ENCODE measurements at regions not wholly inside any gene's neighbourhood (a gene's known extent, or its start where the extent isn't known, plus 50 kb on each side); places are given as distances from the start of the nearest gene placed in this dataset.

DNA sequence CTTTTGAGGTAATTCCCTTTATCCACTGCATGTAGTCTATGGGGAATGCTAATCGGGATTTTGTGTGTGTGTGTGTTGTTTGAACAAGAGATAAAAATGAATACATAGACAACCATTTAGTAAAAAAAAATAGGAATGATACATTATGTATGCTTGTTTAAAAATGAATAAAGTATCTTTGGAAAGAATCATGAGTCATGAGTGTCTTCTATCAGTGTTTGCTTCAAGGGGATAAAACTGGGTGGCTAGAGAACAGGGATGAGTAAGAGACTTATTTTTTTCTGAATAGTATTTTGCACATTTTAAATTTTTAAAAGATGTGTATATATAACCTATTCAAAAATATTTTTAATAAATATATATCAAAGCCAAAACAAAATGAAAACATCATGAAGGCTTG, 839.4 kb upstream of the ADGRL4 start:
- 63 to 67% methylated on average over 1 of the region's 1 CpG for WGBS, 2 donors
- intact Hi-C loops (cut with DNase I; ENCODE audit: low total_unique reads), result no loop called here
- H3K36me3 ChIP-seq (ENCODE audit: low read depth, missing control alignments), result no peaks in the 10 kb centered on the region
- no peaks in the 10 kb centered on the region for H3K9me3 ChIP-seq
- no peak overlapping the region for H3K27ac ChIP-seq
- DNase-seq, result no peak
- no peaks in the 10 kb centered on the region for H3K27me3 ChIP-seq
- H3K4me3 ChIP-seq, result no peak overlapping the region
- H3K4me1 ChIP-seq, result no peaks in the 10 kb centered on the region
- TF ChIP-seq CTCF (IDR thresholded peaks at IDR 0.05) (no peak), POLR2A (IDR thresholded peaks at IDR 0.05) (no peak)

DNA sequence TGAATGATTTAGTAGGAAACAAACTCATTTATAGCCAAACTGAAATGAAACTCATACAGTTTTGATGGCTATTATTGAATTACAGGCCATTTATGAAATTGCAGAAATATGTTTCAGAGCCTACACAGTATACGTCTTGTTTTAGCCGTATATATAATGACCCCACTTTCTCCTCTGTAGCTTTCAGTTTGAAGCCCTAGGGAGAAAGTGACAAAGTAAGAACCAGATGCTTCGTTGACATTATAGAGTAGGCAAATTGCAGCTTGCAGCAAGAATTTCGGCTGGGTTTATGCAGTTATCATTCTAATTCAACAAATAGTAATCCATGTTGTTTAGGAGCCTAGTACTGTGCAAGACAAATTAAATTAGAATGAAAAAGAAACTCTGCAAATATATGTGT, 836.3 kb upstream of the ADGRL4 start:
- WGBS, 2 donors, result 87 to 96% methylated on average over 4 of the region's 4 CpGs
- Histone ChIP-seq H3K9me3 (no peaks in the 10 kb centered on the region), H3K4me3 (no peak overlapping the region), H3K4me1 (no peaks in the 10 kb centered on the region), H3K27ac (no peak overlapping the region), H3K36me3 (ENCODE audit: low read depth, missing control alignments) (no peaks in the 10 kb centered on the region), H3K27me3 (no peaks in the 10 kb centered on the region)
- intact Hi-C loops (cut with DNase I; ENCODE audit: low total_unique reads), result no loop called here
- TF ChIP-seq POLR2A (IDR thresholded peaks at IDR 0.05), result no peak
- no peak for TF ChIP-seq CTCF (IDR thresholded peaks at IDR 0.05)
- no peak for DNase-seq

DNA sequence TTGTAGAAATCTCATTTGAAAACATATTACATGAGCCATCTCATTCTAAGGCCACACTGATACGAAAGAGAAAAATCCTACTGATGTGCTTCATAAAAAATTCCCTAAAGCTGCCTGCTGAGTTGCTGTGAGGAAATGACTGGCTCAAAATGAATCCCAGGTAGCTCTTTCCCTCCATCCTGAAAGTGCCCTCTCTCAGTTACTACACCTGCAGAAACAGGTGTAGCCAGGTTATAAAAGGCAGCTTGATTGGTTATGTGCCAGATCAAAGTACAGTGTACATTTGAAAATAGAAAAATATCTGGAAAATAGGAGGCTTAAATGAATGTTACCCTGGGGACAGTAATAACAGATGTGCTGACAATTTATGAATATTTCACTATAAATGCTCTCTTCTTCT, 833.4 kb upstream of the ADGRL4 start:
- H3K27me3 ChIP-seq, result no peaks in the 10 kb centered on the region
- 87 to 93% methylated on average over 1 of the region's 1 CpG for WGBS, 2 donors
- H3K27ac ChIP-seq, result no peak overlapping the region
- no peaks in the 10 kb centered on the region for H3K9me3 ChIP-seq
- DNase-seq, result no peak
- H3K4me1 ChIP-seq, result no peaks in the 10 kb centered on the region
- H3K36me3 ChIP-seq (ENCODE audit: low read depth, missing control alignments), result no peaks in the 10 kb centered on the region
- TF ChIP-seq POLR2A (IDR thresholded peaks at IDR 0.05), result no peak
- TF ChIP-seq CTCF (IDR thresholded peaks at IDR 0.05), result no peak
- intact Hi-C loops (cut with DNase I; ENCODE audit: low total_unique reads), result no loop called here
- H3K4me3 ChIP-seq, result no peak overlapping the region

DNA sequence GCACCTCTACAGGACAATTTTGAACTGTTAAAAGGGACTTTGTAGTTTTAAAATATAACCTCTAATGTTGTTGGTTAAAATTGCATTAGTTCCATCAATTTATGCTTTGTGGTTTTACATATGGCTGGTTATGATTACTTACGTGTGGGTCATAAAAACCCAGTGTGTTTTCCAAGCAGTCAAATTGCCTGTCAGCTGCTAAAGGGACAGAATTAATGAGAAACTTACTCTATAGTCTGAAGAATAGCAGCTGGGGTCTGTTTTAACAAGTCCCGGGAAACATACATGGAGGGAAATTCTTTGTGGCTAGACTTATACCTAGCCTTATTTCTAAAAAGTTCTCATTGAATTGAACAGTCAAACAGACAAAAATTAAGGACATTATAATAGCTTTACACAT, 820.9 kb upstream of the ADGRL4 start:
- Histone ChIP-seq H3K4me1 (no peaks in the 10 kb centered on the region), H3K4me3 (no peak overlapping the region), H3K27me3 (no peaks in the 10 kb centered on the region), H3K27ac (no peak overlapping the region), H3K36me3 (ENCODE audit: low read depth, missing control alignments) (no peaks in the 10 kb centered on the region), H3K9me3 (no peaks in the 10 kb centered on the region)
- no peak for TF ChIP-seq POLR2A (IDR thresholded peaks at IDR 0.05)
- TF ChIP-seq CTCF (IDR thresholded peaks at IDR 0.05), result no peak
- intact Hi-C loops (cut with DNase I; ENCODE audit: low total_unique reads), result no loop called here
- no peak for DNase-seq
- 84 to 87% methylated on average over 2 of the region's 2 CpGs for WGBS, 2 donors

DNA sequence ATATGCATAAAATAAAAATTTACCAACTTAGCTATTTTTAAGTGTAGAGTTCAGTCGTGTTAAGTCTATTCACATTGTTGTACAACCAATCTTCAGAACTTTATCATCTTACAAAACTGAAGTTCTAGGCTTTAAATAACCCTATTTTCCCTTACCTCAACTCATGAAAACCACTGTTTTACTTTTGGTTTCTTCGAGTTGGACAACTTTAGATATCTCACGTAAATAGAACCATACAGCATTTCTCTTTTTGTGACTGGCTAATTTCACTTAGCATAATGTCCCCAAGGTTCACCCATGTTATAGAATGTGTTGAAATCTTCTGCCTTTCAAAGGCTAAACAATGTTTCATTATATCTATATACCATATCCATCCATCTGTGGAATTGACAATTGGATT, 819.0 kb upstream of the ADGRL4 start:
- H3K9me3 ChIP-seq, result no peaks in the 10 kb centered on the region
- H3K4me1 ChIP-seq, result no peaks in the 10 kb centered on the region
- no peaks in the 10 kb centered on the region for H3K36me3 ChIP-seq (ENCODE audit: low read depth, missing control alignments)
- intact Hi-C loops (cut with DNase I; ENCODE audit: low total_unique reads), result no loop called here
- WGBS, 2 donors, result 93 to 94% methylated on average over 3 of the region's 3 CpGs
- no peak overlapping the region for H3K27ac ChIP-seq
- TF ChIP-seq POLR2A (IDR thresholded peaks at IDR 0.05) (no peak), CTCF (IDR thresholded peaks at IDR 0.05) (no peak)
- no peak for DNase-seq
- H3K4me3 ChIP-seq, result no peak overlapping the region
- no peaks in the 10 kb centered on the region for H3K27me3 ChIP-seq
